ENCODE measurements at regions not wholly inside any gene's neighbourhood (a gene's known extent, or its start where the extent isn't known, plus 50 kb on each side); places are given as distances from the start of the nearest gene placed in this dataset.

DNA sequence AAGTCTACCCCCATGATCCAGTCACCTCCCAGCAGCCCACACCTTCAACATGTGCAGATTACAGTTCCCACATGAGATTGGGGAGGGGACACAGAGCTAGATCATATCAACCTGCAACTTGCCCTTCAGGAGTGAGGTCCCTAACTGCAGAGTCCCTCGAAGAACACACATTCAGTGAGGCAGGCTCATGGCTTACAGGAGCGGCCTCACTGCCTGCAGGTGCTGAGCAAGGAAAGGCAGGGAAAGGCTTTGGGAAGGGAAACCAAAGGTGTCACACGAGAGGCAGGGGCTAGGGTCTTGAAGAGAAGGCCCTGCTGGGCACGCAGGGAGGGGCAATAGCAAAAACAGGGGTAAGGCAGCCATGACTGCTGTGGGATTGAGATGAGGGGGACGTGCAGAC lies 182.4 kb upstream of the CHRNA7 start:
- H3K27ac ChIP-seq, result no peak overlapping the region
- TF ChIP-seq CTCF (IDR thresholded peaks at IDR 0.05), result no peak
- H3K27me3 ChIP-seq, result no peaks in the 10 kb centered on the region
- no peak for DNase-seq
- intact Hi-C loops (cut with DNase I; ENCODE audit: low total_unique reads), result no loop called here
- H3K4me1 ChIP-seq, result no peaks in the 10 kb centered on the region
- H3K4me3 ChIP-seq, result no peak overlapping the region
- H3K9me3 ChIP-seq, result peaks cover 0 to 9% (median 0%) of the 10 kb centered on the region in 3 donors
- no peaks in the 10 kb centered on the region for H3K36me3 ChIP-seq

DNA sequence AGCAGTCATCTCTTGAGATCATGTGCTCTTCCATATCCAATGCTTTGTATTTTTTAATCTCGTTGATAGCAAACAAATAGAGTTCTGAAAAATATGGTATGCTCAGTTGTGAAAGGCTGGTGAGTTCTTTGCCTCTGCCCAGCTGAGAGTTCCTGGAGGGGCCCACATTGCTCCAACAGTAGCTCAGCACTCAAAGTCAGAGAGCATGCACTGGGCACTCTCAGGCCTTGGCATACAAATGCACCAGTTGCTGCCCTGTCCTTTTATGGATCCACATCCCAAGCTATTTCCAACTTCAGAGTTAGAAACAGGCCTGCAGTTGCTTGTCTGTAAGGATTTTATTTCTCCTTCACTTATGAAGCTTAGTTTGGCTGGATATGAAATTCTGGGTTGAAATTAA lies 181.7 kb upstream of the CHRNA7 start:
- intact Hi-C loops (cut with DNase I; ENCODE audit: low total_unique reads), result no loop called here
- no peaks in the 10 kb centered on the region for H3K27me3 ChIP-seq
- H3K36me3 ChIP-seq, result no peaks in the 10 kb centered on the region
- H3K4me3 ChIP-seq, result no peak overlapping the region
- peaks cover 0 to 9% (median 0%) of the 10 kb centered on the region in 3 donors for H3K9me3 ChIP-seq
- no peak for TF ChIP-seq CTCF (IDR thresholded peaks at IDR 0.05)
- H3K4me1 ChIP-seq, result no peaks in the 10 kb centered on the region
- no peak overlapping the region for H3K27ac ChIP-seq
- no peak for DNase-seq

DNA sequence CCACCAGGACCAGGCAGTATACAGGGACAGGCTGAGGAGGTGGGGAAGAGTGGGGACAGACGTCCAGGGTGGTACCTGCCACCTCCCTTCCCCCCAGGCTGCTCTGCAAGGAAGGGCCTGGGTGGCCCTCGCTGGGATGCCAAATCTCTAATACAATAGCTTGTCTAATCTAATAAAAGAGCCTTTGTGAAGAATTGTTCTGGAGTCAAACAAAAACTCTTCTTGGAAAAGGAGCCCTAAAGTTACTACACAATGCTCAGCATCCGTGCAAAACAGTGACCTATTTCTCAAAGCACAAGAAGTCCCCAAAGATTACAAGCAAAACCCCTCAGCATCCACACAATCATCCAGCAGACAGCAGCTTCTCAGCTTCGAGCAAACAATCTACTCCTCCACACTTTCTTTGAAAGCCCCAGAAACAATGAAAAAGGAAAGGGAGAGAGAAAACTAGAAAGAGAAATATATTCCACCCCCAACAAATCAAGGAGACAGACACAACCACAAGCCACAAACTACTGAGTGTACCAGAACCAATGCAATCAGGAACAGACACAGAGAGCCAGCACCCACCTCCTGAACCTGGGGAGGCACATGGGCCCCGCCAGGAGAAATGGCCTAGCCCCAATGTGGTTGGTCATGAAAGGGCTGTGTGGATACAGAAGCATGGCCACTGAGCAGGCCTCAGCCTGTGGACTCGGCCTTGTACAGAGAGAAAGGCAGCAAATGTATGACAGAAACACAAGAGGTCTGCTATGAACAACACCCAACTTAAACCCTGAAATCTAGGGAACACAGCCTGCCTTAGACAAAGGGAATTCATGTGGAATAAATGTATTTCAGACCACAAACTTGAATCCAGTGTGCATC lies 177.1 kb upstream of the CHRNA7 start:
- H3K27ac ChIP-seq, result no peak overlapping the region
- no peaks in the 10 kb centered on the region for H3K36me3 ChIP-seq
- H3K4me1 ChIP-seq, result no peaks in the 10 kb centered on the region
- TF ChIP-seq CTCF (IDR thresholded peaks at IDR 0.05), result no peak
- H3K27me3 ChIP-seq, result no peaks in the 10 kb centered on the region
- DNase-seq, result no peak
- H3K4me3 ChIP-seq, result no peak overlapping the region
- intact Hi-C loops (cut with DNase I; ENCODE audit: low total_unique reads), result no loop called here
- peaks cover 0 to 20% (median 6%) of the 10 kb centered on the region in 3 donors for H3K9me3 ChIP-seq

GRCh38 chr15:31856581-31856980 lies 173.7 kb upstream of the CHRNA7 start:
- intact Hi-C loops (cut with DNase I; ENCODE audit: low total_unique reads), result no loop called here
- H3K27me3 ChIP-seq, result no peaks in the 10 kb centered on the region
- no peak for DNase-seq
- no peak overlapping the region for H3K4me3 ChIP-seq
- no peaks in the 10 kb centered on the region for H3K4me1 ChIP-seq
- H3K36me3 ChIP-seq, result no peaks in the 10 kb centered on the region
- no peak for TF ChIP-seq CTCF (IDR thresholded peaks at IDR 0.05)
- H3K9me3 ChIP-seq, result peaks cover 0 to 11% (median 6%) of the 10 kb centered on the region in 3 donors
- H3K27ac ChIP-seq, result no peak overlapping the region

GRCh38 chr15:31857194-31857593 lies 173.1 kb upstream of the CHRNA7 start:
- no peak for DNase-seq
- peaks cover 0 to 11% (median 6%) of the 10 kb centered on the region in 3 donors for H3K9me3 ChIP-seq
- H3K27ac ChIP-seq, result no peak overlapping the region
- no peaks in the 10 kb centered on the region for H3K27me3 ChIP-seq
- H3K4me1 ChIP-seq, result no peaks in the 10 kb centered on the region
- no peaks in the 10 kb centered on the region for H3K36me3 ChIP-seq
- TF ChIP-seq CTCF (IDR thresholded peaks at IDR 0.05), result no peak
- intact Hi-C loops (cut with DNase I; ENCODE audit: low total_unique reads), result no loop called here
- H3K4me3 ChIP-seq, result no peak overlapping the region

All from tibial artery (tissue), 4 donors.